EH (cell line): ENCODE measurements at regions not wholly inside any gene's neighbourhood (a gene's known extent, or its start where the extent isn't known, plus 50 kb on each side); places are given as distances from the start of the nearest gene placed in this dataset.
"Not testable (repeated sequence)": the region's sequence is repeated elsewhere in the genome, so short reads cannot be mapped to it uniquely, and the experiment has no call there.

Experiments used
- DNase-seq: peaks from one replicate; pipeline ENCODE4 v3.0.0-alpha.2; 2015; ENCODE audit warnings: low read depth

- no peak for DNase-seq
Measured at GRCh38 chr6:164107297-164107995, 692.9 kb downstream of the QKI start.

- DNase-seq: no peak
Measured at GRCh38 chr6:164106345-164106769, 691.8 kb downstream of the QKI start.

- DNase-seq: no peak
Measured at GRCh38 chr6:164105705-164106104, 691.2 kb downstream of the QKI start.

GRCh38 chr6:164104432-164104831, 689.9 kb downstream of the QKI start:
- no peak for DNase-seq

- no peak for DNase-seq
Measured at GRCh38 chr6:164102693-164103092, 688.2 kb downstream of the QKI start.

- no peak for DNase-seq
Measured at GRCh38 chr6:164101859-164102258, 687.3 kb downstream of the QKI start.

GRCh38 chr6:164099269-164099865, 684.8 kb downstream of the QKI start:
- DNase-seq: no peak

GRCh38 chr6:164098857-164099267, 684.3 kb downstream of the QKI start:
- no peak for DNase-seq

GRCh38 chr6:164097551-164098398, 683.3 kb downstream of the QKI start:
- no peak for DNase-seq

- DNase-seq: no peak
Measured at GRCh38 chr6:164097056-164097455, 682.5 kb downstream of the QKI start.

GRCh38 chr6:164095056-164095455, 680.5 kb downstream of the QKI start:
- no peak for DNase-seq

GRCh38 chr6:164087870-164088269, 673.4 kb downstream of the QKI start:
- DNase-seq: no peak

- DNase-seq: no peak
Measured at GRCh38 chr6:164087211-164087610, 672.7 kb downstream of the QKI start.

- no peak for DNase-seq
Measured at GRCh38 chr6:164086076-164086887, 671.8 kb downstream of the QKI start.

GRCh38 chr6:164085091-164086075, 670.9 kb downstream of the QKI start:
- no peak for DNase-seq

- DNase-seq: no peak
Measured at GRCh38 chr6:164079275-164079600, 664.7 kb downstream of the QKI start.

- no peak for DNase-seq
Measured at GRCh38 chr6:164078532-164079274, 664.2 kb downstream of the QKI start.

- DNase-seq: not testable (repeated sequence)
Measured at GRCh38 chr6:164076818-164077532, 662.5 kb downstream of the QKI start.

GRCh38 chr6:164075981-164076615, 661.6 kb downstream of the QKI start:
- DNase-seq: no peak
